ENCODE measurements at regions not wholly inside any gene's neighbourhood (a gene's known extent, or its start where the extent isn't known, plus 50 kb on each side); places are given as distances from the start of the nearest gene placed in this dataset.

- Histone ChIP-seq H4K20me1 (ENCODE audit: insufficient read depth, low read length) (no peaks in the 10 kb centered on the region), H3K79me2 (ENCODE audit: insufficient read depth, low read length) (no peaks in the 10 kb centered on the region), H3K27ac (ENCODE audit: low read depth in 1 of 2, low read length in 2 of 2) (no peak overlapping the region), H2AFZ (ENCODE audit: insufficient read depth, low read depth, low read length, poor library complexity, severe bottlenecking) (no peak overlapping the region), H3K27me3 (ENCODE audit: control insufficient read depth in 2 of 2, insufficient read depth in 2 of 2, low read length in 2 of 2) (no peaks in the 10 kb centered on the region), H3K9me3 (replicated peaks in 1 of 2; ENCODE audit: control insufficient read depth in 1 of 2, insufficient read depth in 1 of 2, low read length in 2 of 2) (no peaks in the 10 kb centered on the region), H3K9ac (ENCODE audit: insufficient read depth, low read length, poor library complexity, severe bottlenecking) (no peak overlapping the region), H3K36me3 (replicated peaks in 1 of 2; ENCODE audit: control insufficient read depth in 1 of 2, insufficient read depth in 2 of 2, low read length in 2 of 2) (peaks cover 5 to 58% of the 10 kb centered on the region in 2 donors), H3K4me1 (ENCODE audit: control insufficient read depth in 1 of 2, insufficient read depth in 2 of 2, low read length in 2 of 2) (no peaks in the 10 kb centered on the region), H3K4me2 (replicated peaks; ENCODE audit: extremely low read depth, low read length, poor library complexity, severe bottlenecking) (no peak overlapping the region), H3K4me3 (replicated peaks in 1 of 3; ENCODE audit: low read depth in 2 of 3, low read length in 3 of 3) (no peak overlapping the region)
- Mint-ChIP-seq H3K27ac (no peak overlapping the region), H3K36me3 (peaks cover 44 to 52% of the 10 kb centered on the region in 2 donors), H3K4me3 (no peak overlapping the region), H3K27me3 (ENCODE audit: low read depth in 3 of 3) (no peaks in the 10 kb centered on the region), H3K9me3 (no peaks in the 10 kb centered on the region), H3K4me1 (no peaks in the 10 kb centered on the region)
- no peak for TF ChIP-seq CTCF (IDR thresholded peaks at IDR 0.05)
- 100% methylated on average over 2 of the region's 4 CpGs for WGBS (ENCODE audit: insufficient coverage)
- no peak for DNase-seq
- intact Hi-C loops (cut with micrococcal nuclease) = no loop called here
These were observed 154.3 kb downstream of the KATNIP start for GRCh38 chr16:27704252-27704651.

- Histone ChIP-seq H3K4me3 (replicated peaks in 1 of 3; ENCODE audit: low read depth in 2 of 3, low read length in 3 of 3) (no peak overlapping the region), H3K27me3 (ENCODE audit: control insufficient read depth in 2 of 2, insufficient read depth in 2 of 2, low read length in 2 of 2) (no peaks in the 10 kb centered on the region), H3K9ac (ENCODE audit: insufficient read depth, low read length, poor library complexity, severe bottlenecking) (no peak overlapping the region), H3K79me2 (ENCODE audit: insufficient read depth, low read length) (no peaks in the 10 kb centered on the region), H3K27ac (ENCODE audit: low read depth in 1 of 2, low read length in 2 of 2) (no peak overlapping the region), H2AFZ (ENCODE audit: insufficient read depth, low read depth, low read length, poor library complexity, severe bottlenecking) (no peak overlapping the region), H4K20me1 (ENCODE audit: insufficient read depth, low read length) (no peaks in the 10 kb centered on the region), H3K4me2 (replicated peaks; ENCODE audit: extremely low read depth, low read length, poor library complexity, severe bottlenecking) (no peak overlapping the region), H3K36me3 (replicated peaks in 1 of 2; ENCODE audit: control insufficient read depth in 1 of 2, insufficient read depth in 2 of 2, low read length in 2 of 2) (peaks cover 5 to 54% of the 10 kb centered on the region in 2 donors), H3K4me1 (ENCODE audit: control insufficient read depth in 1 of 2, insufficient read depth in 2 of 2, low read length in 2 of 2) (no peaks in the 10 kb centered on the region), H3K9me3 (replicated peaks in 1 of 2; ENCODE audit: control insufficient read depth in 1 of 2, insufficient read depth in 1 of 2, low read length in 2 of 2) (no peaks in the 10 kb centered on the region)
- intact Hi-C loops (cut with micrococcal nuclease) = no loop called here
- WGBS (ENCODE audit: insufficient coverage) = 93% methylated on average over 10 of the region's 10 CpGs
- no peak for TF ChIP-seq CTCF (IDR thresholded peaks at IDR 0.05)
- Mint-ChIP-seq H3K9me3 (no peaks in the 10 kb centered on the region), H3K27ac (no peak overlapping the region), H3K36me3 (peaks cover 47 to 49% of the 10 kb centered on the region in 2 donors), H3K27me3 (ENCODE audit: low read depth in 3 of 3) (no peaks in the 10 kb centered on the region), H3K4me1 (no peaks in the 10 kb centered on the region), H3K4me3 (no peak overlapping the region)
- DNase-seq = no peak
These were observed 156.4 kb downstream of the KATNIP start for GRCh38 chr16:27706156-27706865.

Measured in CD14-positive monocyte (primary cell).